Activated CD8-positive, alpha-beta memory T cell treated with anti-CD3 and anti-CD28 coated beads, Interleukin-2, amount 50 U/mL, for 24 hours (primary cell): ENCODE measurements at regions not wholly inside any gene's neighbourhood (a gene's known extent, or its start where the extent isn't known, plus 50 kb on each side); places are given as distances from the start of the nearest gene placed in this dataset.

Experiments
- DNase-seq: peaks from one replicate; pipeline ENCODE4 v3.0.0-alpha.2; 2020; ENCODE audit errors: extremely low read depth

- no peak for DNase-seq
Measured at GRCh38 chr1:87508247-87508787, 179.6 kb downstream of the LMO4 start.

DNA sequence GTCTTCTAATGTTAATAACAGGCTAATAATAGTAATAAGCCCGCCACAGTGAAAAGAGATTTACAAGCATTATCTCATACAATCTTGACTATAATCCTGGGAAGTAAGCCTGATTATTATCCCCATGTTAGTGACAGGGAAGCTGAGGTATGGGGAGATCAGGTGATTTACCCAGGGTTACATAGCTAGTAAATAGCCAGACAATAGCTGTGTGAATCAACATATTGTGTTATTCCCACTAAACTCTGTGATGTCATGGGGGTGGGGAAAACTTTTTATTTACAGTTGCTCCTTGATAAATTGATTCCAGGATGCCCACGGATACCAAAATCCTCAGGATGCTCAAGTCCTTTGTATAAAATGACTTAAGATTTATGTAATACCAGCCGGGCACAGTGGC lies 181.9 kb downstream of the LMO4 start:
- no peak for DNase-seq

DNA sequence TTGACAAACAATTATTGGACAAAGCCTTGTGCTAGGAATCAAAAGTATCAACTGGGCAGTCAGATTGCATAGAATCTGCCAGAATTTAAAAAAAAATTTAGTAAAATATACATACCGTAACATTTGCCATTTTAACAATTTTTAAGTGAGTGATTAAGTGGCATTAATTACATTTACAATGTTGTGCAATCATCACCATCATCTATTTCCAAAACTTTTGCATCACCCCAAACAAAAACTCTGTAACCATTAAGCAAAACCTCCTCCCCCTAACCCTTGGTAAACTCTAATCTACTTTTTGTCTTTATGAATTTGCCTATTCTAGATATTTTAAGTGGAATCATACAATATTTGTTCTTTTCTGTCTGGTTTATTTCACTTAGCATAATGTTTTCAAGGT lies 182.8 kb downstream of the LMO4 start:
- no peak for DNase-seq

- DNase-seq = no peak
Measured at GRCh38 chr1:87512431-87512830, 183.8 kb downstream of the LMO4 start.

GRCh38 chr1:87513255-87513654 lies 184.6 kb downstream of the LMO4 start:
- DNase-seq = no peak

DNA sequence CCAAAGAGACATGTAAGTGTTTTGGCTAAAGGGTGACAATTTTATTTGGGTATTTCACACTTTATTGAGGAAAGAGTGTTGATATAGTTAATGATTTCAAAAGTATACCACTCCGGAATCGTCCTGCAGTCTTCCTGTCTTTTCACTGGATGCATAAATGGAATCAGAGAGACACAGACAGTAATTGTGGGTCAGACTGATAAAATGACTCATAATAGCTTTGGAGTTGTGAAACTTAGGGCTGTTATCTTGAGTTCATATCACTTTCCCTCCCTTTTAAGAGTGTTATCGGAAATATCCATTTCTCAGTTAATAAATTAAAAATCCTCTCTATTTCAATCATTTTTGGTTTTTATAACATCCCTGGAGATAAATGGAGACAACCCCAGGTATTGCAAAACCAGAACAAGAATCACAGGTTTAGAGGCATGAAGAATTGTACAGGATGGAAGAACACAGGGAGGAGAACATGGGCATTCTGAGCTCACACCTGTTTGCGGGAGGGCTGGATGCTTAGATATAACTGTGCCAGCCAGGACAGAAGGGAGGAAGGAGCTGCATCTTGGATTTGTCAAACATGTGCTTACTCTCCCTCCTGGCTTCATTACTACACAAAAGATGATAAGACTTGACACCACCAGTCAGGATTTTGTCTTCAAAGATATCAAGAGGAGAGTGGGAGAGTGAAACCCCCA lies 185.4 kb downstream of the LMO4 start:
- DNase-seq = no peak

GRCh38 chr1:87515781-87516180 lies 187.1 kb downstream of the LMO4 start:
- DNase-seq = no peak

DNA sequence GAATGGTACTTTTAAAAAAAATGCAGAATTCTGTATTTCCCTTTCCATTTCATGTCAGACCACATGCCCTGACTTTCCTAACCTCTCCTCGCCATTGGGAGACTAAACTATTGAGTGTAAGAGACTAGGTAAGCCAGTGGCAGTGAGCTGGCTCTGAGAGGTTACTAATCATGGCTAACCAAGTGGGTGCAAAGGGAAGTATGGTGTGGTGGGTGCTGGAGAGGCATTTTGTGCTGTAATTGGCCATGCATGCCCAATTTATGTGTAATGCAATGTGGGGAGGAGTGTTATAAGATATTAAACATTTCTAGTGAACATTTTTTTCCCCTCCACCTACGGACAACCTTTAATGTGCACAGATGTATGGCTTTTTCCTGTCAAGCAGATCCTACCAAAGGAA lies 190.1 kb downstream of the LMO4 start:
- DNase-seq = no peak

- no peak for DNase-seq
Measured at GRCh38 chr1:87521452-87521851, 192.8 kb downstream of the LMO4 start.

DNA sequence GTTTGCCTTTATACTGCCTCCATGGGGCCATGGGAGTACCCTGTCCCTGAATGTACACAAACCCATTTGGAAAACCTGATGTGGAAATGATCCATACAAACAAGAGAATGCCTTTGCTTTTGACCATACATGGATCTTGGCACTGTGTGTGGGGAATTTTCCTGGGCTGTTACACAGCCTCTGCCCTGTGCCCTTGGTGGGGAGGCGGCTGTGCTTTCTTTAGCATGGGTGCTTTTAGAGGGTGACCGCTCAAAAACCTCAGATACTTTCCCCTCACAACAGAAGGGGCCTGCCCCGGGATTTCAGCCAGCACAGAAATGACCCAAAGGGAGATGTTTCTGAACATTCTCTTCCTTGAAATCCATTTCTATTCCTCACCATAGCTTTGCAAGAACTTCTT lies 194.8 kb downstream of the LMO4 start:
- DNase-seq = no peak

- no peak for DNase-seq
Measured at GRCh38 chr1:87524021-87524754, 195.5 kb downstream of the LMO4 start.

DNA sequence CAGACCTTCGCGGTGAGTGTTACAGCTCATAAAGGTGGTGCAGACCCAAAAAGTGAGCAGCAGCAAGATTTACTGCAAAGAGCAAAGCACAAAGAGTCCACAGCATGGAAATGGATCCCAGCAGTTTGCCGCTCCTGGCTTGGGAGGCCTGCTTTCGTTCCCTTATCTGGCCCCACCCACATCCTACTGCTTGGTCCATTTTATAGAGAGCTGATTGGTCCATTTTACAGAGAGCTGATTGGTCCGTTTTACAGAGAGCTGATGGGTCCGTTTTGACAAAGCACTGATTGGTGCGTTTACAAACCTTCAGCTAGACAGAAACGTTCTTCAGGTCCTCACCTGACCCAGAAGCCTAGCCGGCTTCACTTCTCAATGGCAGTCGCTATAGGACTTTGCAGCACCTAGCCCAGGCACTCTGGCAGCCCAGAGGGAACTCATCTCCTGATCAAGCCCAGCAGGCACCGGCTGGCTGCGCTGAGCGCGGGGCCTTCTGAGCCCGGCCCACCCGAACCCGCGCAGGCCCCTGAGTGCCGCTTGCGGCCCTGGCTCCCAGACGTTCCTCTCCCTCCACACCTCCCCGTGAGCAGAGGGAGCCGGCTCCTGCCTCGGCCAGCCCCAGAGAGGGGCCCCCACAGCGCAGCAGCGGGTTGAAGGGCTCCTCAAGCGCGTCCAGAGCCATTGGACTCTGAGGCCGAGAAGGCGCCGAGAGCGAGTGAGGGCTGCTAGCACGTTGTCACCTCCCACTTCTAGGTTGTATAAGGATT lies 200.3 kb downstream of the LMO4 start:
- DNase-seq = no peak

- DNase-seq = no peak
Measured at GRCh38 chr1:87530042-87530807, 201.5 kb downstream of the LMO4 start.

GRCh38 chr1:87535551-87535950 lies 206.9 kb downstream of the LMO4 start:
- no peak for DNase-seq

DNA sequence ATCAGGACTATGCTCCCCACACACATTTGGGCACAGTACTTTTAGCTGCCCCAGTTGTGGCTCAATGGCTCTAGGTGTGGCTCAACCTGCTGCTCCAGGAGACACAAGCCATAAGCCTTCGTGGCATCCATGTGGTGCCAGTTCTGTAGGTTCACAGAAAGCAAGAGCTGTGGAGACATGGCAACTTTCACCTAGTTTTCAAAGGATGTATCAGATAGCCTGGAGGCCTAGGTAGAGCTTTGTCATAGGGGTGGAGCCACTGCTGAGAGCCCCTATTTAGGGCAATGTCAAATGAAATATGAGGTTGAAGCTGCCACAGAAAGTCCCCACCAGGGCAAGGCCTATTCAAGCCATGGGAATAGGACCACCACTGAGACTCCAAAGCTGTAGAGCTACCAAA lies 210.5 kb downstream of the LMO4 start:
- DNase-seq = no peak

- no peak for DNase-seq
Measured at GRCh38 chr1:87542697-87543096, 214.0 kb downstream of the LMO4 start.

- no peak for DNase-seq
Measured at GRCh38 chr1:87549738-87550137, 221.1 kb downstream of the LMO4 start.

DNA sequence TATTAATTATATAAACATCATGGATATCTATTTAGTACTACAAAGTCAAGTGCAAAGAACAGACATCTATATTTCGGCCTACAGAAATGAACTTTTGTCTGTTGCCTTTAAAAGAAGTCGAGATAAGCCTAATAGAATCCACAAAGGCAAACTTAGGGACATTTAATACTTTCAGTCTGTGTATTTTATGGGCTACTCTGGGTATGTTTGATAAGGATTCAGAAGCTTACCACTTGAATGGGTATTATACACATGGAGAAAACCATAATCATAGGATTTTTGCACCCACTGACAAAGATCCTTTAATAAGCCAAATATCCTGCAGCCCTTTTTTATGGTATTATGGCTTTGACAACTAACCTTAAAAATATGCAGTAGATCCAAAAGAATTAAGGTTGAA lies 224.8 kb downstream of the LMO4 start:
- no peak for DNase-seq

DNA sequence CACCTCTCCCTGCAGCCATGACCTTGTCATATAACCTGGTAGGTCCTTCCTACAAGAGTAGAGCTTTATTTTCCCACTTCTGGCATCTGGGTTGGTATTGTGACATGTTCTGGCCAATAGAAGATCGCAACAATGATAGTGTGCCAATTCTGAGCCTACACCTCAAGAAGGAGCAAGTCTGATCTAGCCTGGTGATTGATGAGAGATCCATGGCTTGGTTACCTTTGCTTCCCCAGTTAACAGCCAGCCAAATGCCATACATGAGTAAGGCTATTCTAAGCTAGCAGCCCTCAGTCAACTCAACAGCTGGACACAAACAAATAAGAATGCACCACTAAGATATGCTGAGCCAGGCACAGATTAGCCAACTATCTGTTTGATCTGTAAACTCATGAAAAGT lies 226.7 kb downstream of the LMO4 start:
- DNase-seq = no peak

DNA sequence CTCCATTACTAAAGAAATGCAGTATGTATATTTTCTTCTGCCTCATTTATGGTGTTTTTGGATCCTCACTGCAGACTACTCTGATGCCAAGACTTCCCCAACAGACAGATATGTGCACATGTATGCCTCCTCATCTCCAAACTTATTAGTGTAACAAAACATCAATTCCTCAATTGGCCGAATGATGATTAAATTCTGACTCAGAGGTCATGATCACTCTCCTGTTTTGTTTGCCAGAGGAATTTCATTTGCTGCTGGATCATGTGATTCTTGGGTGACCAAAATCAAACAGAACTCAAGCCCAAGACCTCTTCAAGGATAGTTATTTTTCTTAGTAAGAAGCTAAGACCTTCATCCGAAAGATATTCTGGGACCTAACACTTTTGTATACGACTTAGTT lies 227.6 kb downstream of the LMO4 start:
- no peak for DNase-seq

DNA sequence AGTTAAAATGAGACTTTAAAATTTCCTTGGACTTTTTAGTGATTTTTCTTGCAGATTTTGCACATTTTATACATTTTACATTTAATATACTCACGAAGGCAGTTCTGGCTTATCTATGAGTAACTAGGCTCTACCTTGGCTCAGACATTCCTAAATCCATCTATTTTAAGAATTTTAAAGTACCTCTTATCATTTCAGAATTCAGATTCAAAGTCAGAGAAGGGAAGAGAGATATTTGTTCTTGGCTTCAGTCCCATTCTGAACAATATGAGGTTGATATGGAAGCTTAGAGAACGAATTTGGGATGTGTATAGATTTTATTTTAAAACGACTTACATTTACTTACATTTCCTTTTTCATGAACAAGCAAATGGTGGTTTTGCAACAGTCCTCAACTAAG lies 230.2 kb downstream of the LMO4 start:
- no peak for DNase-seq

DNA sequence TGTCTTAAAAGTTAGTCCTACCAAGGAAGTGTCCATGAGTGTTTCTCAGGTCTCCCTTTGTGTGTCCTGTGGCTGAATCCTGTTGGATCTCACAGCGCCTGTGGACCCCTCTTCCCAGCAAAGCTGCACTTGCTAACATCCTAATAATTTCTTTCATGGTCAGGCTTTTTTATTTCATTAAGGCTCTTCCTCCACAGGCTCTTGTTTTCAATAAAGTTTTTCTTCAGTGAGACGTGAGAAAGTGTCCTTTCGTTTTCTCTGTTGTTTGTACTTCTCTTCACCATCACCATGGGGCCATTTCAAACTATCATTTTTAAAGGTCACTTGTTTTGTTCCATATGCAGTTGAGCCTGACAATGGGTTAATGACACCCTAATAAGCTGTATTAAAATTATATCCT lies 231.5 kb downstream of the LMO4 start:
- DNase-seq = no peak
